ENCODE measurements at regions not wholly inside any gene's neighbourhood (a gene's known extent, or its start where the extent isn't known, plus 50 kb on each side); places are given as distances from the start of the nearest gene placed in this dataset.
"Not testable (repeated sequence)": the region's sequence is repeated elsewhere in the genome, so short reads cannot be mapped to it uniquely, and the experiment has no call there.

- DNase-seq = not testable (repeated sequence)
Observed at GRCh38 chr3:194888062-194888461, 202.4 kb downstream of the FAM43A start.

GRCh38 chr3:194888916-194889315, 203.2 kb downstream of the FAM43A start:
- no peak for DNase-seq

- no peak for DNase-seq
Observed at GRCh38 chr3:194890091-194890490, 204.4 kb downstream of the FAM43A start.

- DNase-seq = no peak
Observed at GRCh38 chr3:194893121-194893987, 207.7 kb downstream of the FAM43A start.

- DNase-seq = peak; percentile 29
Observed at GRCh38 chr3:194894538-194894937, 208.9 kb downstream of the FAM43A start.

GRCh38 chr3:194900854-194901522, 215.3 kb downstream of the FAM43A start:
- no peak for DNase-seq

- not testable (repeated sequence) for DNase-seq
Observed at GRCh38 chr3:194903447-194903846, 217.8 kb downstream of the FAM43A start.

GRCh38 chr3:194904999-194905398, 219.3 kb downstream of the FAM43A start:
- not testable (repeated sequence) for DNase-seq

- DNase-seq = peak; percentile 10
Observed at GRCh38 chr3:194905696-194906095, 220.0 kb downstream of the FAM43A start.

GRCh38 chr3:194906229-194906629, 220.5 kb downstream of the FAM43A start:
- DNase-seq = peak; percentile 45

- no peak for DNase-seq
Observed at GRCh38 chr3:194906970-194907629, 221.4 kb downstream of the FAM43A start.

GRCh38 chr3:194907811-194908210, 222.1 kb downstream of the FAM43A start:
- no peak for DNase-seq

- DNase-seq = no peak
Observed at GRCh38 chr3:194908496-194908895, 222.8 kb downstream of the FAM43A start.

GRCh38 chr3:194908972-194909371, 223.3 kb downstream of the FAM43A start:
- DNase-seq = no peak

- no peak for DNase-seq
Observed at GRCh38 chr3:194910414-194910984, 224.8 kb downstream of the FAM43A start.

GRCh38 chr3:194913316-194913715, 227.6 kb downstream of the FAM43A start:
- DNase-seq = no peak

GRCh38 chr3:194924889-194925288, 239.2 kb downstream of the FAM43A start:
- not testable (repeated sequence) for DNase-seq

GRCh38 chr3:194925614-194926013, 239.9 kb downstream of the FAM43A start:
- DNase-seq = no peak

GRCh38 chr3:194928227-194928626, 242.5 kb downstream of the FAM43A start:
- DNase-seq = peak; percentile 3

GRCh38 chr3:194928831-194929577, 243.3 kb downstream of the FAM43A start:
- DNase-seq = peak; percentile 83

GRCh38 chr3:194929578-194929960, 243.9 kb downstream of the FAM43A start:
- no peak for DNase-seq

GRCh38 chr3:194930377-194931204, 244.9 kb downstream of the FAM43A start:
- DNase-seq = no peak
